Esophagus muscularis mucosa (tissue), 2 donors: ENCODE measurements at regions not wholly inside any gene's neighbourhood (a gene's known extent, or its start where the extent isn't known, plus 50 kb on each side); places are given as distances from the start of the nearest gene placed in this dataset.

ENCODE experiments used
- POLR2A ChIP-seq: fragments of 450-650 bp; IDR thresholded peaks from one replicate; pipeline ENCODE4 v1.6.1; 2017; ENCODE audit warnings: antibody characterized with exemption, moderate library complexity, mild to moderate bottlenecking, low read depth
- POLR2AphosphoS5 ChIP-seq, 2 donors: sonication (generic); formaldehyde crosslinking; IDR thresholded peaks; one replicate each; pipeline ENCODE4 v1.6.1; 2017; ENCODE audit warnings: antibody characterized with exemption in 2 of 2

DNA sequence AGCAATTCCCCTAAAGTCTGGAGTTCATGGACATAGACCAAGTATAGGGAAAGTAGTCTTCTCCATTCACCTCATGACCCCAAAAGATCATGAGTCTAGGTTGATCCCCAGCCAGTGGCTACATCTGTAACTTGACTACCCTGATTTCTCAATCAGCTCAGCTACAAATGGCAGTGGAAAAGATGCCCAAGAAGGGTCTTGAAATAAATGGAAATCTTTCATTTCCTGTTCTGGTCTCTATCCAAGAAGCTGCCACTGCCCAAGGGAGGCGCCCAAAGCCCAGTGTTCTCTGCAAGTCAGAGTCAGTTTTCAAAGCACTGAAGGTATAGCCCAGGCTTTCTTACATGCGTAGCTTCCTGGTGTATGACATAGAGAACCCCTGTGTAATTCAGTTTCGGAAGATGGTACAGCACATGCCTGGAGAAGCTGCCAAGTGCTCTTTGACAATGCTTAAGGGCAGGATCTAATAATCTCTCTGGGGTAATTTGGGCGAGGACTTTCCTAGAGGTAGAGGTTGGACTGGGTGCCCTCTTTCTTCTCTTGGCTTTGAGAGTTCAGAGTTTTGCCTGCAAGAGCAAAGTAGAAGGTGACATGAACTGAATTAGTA, 101.1 kb downstream of the ADAMTS15 start:
- no peak for TF ChIP-seq POLR2AphosphoS5 (IDR thresholded peaks at IDR 0.05)
- TF ChIP-seq POLR2A: no peak
